Jurkat, Clone E6-1 (cell line): ENCODE measurements at regions not wholly inside any gene's neighbourhood (a gene's known extent, or its start where the extent isn't known, plus 50 kb on each side); places are given as distances from the start of the nearest gene placed in this dataset.
"Not testable (repeated sequence)": the region's sequence is repeated elsewhere in the genome, so short reads cannot be mapped to it uniquely, and the experiment has no call there.

ENCODE experiments used
- DNase-seq: peaks from one replicate; pipeline ENCODE4 v3.0.0-alpha.2; 2011; ENCODE audit warnings: low read depth, low spot score
- H3K4me3 ChIP-seq: 2 replicates; pipeline ENCODE4 v1.5.1; 2011; ENCODE audit warnings: mild to moderate bottlenecking, low read length, control low read depth, moderate library complexity

DNA sequence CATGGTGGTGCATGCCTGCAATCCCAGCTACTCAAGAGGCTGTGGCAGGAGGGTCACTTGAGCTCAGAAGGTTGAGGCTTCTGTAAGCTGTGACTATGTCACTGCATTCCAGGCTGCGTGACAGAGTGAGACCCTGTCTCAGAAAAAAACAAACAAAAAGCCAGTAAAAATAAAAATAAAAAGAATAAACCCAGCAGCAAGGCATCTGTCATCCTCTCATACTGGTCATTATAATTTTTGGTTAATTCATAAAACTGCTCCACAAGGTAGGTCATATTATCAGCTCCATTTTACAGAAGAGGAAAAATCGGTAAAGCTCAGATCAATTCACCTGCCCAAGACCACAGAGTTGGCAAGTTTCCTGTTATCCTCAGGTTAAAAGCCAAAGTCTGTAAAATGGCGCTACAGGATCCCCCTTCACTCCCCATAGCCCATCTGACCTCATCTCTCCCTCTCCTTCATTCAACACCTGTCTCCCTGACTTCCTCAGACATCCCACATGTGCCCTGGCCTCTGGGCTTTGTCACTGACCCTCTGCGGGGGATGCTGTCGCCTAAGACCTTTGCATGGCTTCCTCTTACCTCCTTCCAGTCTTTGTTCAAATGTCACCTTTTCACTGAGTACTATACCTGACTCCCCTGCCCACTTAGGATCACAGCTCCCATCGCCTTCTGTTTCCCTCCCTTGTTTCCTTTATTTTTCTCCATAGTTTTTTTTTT, 213.2 kb upstream of the ZNF217 start:
- DNase-seq: no peak
- H3K4me3 ChIP-seq: no peak overlapping the region

DNA sequence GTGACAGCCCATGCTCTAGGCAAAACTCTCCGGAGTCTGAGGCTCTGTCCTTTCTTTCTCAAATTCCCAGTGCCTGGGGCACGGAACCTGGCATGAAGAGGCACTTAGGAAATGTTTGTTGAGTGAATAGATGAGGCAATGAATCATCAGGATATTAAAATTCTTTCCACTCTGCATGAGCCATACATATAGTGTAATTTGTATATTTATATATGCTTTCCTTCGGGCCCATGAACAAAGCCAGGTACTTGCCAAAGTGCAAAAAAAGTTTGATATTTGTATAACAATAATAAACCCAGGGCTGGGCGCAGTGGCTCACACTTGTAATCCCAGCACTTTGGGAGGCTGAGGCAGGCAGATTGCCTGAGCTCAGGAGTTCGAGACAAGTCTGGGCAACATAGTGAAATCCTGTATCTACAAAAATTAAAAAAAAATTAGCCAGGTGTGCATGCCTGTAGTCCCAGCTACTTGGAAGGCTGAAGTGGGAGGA, 212.3 kb upstream of the ZNF217 start:
- no peak for DNase-seq
- no peak overlapping the region for H3K4me3 ChIP-seq

DNA sequence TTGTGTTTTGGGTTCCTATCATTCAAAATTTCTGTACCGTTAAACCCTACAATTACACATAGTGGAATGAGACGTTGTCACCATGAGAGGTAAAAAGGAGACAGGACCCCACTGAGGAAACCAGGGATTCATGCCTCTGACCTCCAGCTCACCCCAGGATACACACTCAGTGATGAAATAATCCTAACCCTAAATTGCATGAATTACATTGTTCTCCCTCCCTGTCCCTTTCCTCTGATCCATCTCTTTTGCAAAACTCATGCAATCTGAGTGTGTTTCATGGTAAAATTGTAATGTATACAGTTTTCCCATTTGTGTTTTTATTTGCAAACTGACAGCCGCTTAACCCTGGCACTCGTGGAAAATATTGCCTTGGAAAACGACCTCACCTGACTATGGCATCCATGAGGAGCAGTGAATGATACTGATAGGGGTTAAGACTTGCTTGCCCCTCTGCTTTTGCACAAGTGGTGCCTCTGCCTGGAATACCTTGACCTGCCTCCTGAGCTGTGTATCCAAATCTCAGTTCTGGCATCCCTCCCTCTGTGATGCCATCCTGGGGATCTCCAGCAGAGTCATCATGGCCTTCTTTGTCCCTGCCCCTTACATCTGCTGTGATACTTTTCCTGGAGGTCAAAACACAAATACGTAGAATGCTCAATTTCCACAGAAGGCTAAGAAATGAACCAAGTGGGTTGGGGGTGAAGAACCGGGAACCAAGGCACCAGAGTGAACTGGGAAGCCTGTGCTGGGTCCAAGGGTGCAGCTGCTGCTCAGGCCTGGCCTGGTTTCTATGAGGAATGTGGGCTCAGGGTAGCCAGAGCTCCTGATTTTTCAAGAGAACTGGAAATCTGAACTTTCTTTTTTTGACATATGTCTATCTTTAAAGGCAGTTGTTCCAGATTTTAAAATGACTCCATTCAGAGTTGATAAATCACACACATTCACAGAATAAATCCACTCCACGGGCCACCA, 211.6 kb upstream of the ZNF217 start:
- no peak overlapping the region for H3K4me3 ChIP-seq
- no peak for DNase-seq

DNA sequence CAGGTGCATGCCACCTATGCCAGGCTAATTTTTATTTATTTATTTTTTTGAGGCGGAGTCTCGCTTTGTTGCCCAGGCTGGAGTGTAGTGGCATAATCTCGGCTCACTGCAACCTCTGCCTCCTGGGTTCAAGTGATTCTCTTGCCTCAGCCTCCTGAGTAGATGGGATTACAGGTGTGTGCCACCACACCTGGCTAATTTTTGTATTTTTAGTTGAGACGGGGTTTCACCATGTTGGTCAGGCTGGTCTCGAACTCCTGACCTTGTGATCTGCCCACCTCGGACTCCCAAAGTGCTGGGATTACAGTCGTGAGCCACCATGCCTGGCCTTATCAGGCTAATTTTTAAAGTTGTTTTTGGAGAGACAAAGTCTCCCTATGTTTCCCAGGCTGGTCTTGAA, 210.7 kb upstream of the ZNF217 start:
- not testable (repeated sequence) for H3K4me3 ChIP-seq, DNase-seq

DNA sequence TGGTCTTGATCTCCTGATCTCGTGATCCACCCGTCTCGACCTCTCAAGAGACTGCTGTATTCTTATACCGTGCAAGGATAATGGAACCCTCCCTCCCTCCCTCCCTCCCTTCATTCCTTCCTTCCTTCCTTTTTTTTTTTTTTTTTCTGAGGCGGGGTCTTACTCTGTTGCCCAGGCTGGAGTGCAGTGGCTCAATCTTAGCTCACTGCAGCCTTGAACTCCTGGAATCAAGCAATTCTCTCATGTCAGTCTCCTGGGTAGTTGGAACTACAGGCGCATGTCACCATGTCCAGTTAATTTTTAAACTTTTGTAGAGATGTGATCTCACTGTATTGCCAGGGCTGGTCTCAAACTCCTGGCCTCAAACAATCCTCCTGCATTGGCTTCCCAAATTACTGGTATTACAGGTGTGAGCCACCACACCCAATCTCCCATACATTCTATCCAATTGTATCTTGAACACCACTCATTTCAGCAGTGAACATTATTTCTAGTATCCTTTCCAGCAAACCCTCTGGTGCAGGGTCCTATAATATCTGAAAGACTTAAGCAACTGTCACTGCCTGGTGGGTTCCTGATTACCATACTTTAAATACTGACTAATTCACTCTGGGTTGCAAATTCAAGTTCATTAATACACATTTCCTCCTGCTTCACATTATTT, 210.0 kb upstream of the ZNF217 start:
- H3K4me3 ChIP-seq: no peak overlapping the region
- no peak for DNase-seq

DNA sequence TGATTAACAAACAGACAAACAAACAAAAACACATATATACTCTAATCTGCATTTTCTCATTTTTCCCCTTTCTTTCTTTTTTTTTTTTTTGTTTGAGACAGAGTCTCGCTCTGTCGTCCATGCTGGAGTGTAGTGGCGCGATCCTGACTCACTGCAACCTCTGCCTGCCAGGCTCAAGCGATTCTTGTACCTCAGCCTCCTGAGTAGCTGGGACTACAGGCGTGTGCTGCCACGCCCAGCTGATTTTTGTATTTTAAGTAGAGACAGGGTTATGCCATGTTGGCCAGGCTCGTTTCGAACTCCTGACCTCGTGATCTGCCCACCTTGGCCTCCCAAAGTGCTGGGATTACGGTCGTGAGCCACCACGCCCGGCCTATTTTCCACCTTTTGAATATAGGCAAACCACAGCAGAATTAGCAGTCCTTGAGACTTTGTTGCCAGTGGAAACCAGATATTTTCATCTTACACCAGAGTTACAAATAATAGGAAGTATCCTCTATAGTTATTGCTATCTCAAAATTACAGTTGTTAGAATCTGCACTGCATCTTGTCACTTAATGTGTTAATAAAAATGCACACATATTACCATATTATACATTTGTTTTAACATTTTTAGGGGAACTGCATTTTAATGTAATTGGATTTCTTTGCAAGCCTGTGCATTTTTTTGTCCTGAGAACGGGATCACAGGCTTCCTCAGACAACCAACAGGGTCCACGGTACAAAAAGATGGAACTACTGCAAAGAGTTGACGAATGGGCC, 208.2 kb upstream of the ZNF217 start:
- no peak for DNase-seq
- H3K4me3 ChIP-seq: no peak overlapping the region

DNA sequence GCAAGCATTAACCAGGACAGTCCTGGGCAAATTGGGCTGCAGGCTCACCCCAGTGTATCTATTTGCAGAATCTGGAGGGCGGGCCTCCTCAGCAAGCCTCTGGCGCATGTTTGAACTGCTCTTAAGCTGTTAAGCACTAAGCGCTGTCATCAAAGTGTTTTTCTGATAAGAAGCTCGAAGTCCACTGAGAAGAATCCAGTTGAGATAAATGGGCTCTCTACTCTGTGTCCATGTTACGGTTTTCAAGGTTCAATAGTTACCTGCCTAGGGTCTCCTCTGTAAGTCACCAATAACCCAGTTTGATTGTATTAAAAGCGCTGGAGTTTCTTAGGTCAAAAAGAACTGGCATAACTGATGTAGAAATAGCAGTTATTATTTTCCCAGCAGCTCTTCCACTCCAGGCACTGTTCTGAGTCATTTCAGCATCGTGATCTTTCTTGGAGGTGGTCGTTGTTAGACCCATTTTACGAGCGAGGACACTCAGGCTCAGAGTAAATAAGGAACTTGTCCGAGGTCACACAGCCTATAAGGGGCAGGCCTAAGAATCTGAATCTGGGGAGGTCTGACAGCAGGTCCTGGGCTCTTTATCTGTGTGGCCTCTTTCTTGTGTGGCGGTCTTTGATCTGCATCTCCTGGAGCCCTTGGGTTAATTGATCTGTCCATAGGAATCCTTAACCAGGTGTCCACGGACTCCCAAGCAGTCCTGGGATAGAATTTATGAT, 207.4 kb upstream of the ZNF217 start:
- DNase-seq: no peak

DNA sequence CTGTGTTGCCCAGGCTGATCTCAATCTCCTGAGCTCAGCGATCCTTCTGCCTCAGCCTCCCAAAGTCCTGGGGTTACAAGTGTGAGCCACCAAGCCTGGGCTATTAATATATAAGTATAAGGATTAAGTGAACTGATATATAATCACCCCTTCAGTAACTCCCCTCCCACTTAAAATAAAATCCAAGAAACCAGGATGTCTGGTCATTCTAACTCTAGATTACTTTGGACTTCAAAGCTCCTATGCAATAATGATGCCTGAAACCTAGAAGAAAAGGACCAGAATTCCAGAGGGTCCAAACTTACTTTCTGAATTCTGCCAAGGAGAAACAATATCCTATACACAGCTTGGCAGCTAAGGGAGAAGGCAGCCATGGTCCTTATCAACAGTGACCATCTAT, 206.8 kb upstream of the ZNF217 start:
- no peak for DNase-seq
- H3K4me3 ChIP-seq: no peak overlapping the region

More for the DNA sequence above, 207.4 kb upstream of the ZNF217 start:
- H3K4me3 ChIP-seq: no peak overlapping the region

DNA sequence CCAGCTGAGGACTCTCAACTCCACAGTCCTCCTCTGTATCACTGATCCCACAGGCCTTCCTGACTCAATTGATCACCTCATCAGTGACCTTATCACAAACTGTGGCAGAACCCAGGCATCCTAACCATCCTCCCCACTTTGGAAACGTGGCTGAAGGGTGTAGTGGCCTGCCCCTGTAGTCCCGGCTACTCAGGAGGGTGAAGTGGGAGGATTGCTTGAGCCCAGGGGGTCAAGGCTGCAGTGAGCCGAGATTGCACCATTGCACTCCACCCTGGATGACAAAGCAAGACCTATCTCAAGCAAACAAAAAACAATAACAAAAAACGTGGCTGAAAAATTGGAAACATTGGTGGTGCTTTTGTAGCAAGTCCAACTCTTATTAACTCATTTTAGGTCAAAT, 203.4 kb upstream of the ZNF217 start:
- DNase-seq: no peak
- no peak overlapping the region for H3K4me3 ChIP-seq

DNA sequence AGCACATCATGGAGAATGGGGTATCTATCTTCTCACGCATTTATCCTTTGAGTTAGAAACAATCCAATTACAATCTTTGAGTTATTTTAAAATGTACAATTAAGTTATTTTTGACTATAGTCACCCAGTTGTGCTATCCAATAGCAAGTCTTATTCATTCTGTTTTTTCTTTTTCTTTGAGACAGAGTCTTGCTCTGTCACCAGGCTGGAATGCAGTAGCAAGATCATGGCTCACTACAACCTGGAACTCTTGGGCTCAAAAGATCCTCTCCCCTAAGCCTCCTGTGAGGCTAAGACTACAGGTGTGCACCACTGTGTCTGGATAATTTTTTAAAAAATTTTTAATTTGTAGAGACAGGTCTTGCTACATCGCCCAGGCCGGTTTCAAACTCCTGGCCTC, 201.5 kb upstream of the ZNF217 start:
- no peak for DNase-seq
- H3K4me3 ChIP-seq: no peak overlapping the region

DNA sequence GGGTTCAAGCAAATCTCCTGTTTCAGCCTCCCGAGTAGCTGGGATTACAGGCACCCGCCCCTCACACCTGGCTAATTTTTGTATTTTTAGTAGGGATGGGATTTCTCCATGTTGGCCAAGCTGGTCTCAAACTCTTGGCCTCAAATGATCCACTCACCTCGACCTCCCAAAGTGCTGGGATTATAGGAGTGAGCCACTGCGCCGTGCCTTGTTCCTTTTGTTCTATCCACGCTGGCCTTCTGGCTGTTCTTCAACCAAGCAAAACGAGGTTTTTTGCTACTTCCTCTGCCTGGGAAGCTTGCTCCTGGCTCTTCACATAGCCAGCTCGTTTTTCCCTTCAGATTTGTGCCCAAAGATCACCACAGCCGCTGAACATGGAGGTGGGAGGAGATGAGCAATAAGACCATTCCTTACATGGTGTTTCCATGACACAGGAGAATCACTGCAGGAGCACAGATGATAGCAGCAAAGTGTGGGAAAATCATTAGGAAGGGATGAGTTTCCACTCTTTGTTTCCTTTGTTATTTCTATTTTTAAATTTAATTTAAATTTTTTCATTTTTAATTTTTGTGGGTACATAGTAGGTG, 201.0 kb upstream of the ZNF217 start:
- DNase-seq: no peak
- no peak overlapping the region for H3K4me3 ChIP-seq

DNA sequence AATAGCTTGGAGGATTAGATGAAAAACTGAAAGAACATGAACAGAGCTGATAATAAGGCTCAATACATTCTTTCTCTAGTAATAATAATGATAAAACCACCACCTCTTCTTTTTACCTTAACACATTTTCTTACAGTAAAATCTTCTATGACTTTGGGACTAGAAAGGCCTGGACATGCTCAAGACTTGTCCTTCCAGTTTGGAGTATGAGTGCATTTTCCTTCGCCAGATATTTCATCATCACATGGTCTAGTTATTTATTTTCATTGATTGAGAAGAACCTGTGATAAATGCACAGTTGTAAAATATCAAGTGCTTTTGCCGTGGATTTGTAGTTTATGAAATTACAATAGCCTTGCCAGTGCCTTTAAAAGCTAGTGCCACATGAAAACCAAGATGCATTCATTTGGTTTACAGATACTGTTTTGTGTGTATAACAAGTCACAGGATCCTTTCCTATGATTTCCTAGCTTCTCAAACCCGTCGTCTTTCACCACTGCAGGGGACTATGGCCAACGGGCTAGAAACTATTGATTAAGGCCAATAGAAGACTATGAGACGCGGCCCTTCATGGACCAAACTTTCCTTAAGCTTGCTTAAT, 200.2 kb upstream of the ZNF217 start:
- DNase-seq: no peak

DNA sequence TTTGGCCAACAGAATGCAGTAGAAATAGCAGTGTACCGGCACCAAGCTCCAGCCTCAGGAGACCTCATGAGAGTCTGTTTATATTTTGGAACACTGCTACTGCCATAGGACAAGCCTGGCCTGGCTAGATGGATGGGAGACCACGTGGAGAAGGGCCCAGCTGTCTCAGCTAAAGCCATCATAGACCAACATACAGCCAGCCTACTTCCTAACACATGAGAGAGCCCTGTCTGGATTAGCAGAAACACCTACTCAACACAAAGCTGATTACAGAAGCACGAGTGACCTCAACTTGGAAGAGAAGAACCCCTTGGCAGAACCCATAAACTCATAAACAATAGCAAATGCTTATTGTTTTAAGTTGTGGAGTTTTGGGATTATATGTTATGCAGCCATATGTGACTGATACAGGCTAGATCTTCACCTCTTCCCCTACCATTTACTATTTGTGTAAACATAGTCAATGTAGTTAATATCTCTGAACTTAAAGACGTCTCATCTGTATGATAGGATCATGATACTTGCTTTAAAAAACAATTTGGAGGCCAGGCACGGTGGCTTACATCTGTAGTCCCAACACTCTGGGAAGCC, 199.4 kb upstream of the ZNF217 start:
- DNase-seq: no peak
- no peak overlapping the region for H3K4me3 ChIP-seq

More for the DNA sequence above, 200.2 kb upstream of the ZNF217 start:
- H3K4me3 ChIP-seq: no peak overlapping the region

DNA sequence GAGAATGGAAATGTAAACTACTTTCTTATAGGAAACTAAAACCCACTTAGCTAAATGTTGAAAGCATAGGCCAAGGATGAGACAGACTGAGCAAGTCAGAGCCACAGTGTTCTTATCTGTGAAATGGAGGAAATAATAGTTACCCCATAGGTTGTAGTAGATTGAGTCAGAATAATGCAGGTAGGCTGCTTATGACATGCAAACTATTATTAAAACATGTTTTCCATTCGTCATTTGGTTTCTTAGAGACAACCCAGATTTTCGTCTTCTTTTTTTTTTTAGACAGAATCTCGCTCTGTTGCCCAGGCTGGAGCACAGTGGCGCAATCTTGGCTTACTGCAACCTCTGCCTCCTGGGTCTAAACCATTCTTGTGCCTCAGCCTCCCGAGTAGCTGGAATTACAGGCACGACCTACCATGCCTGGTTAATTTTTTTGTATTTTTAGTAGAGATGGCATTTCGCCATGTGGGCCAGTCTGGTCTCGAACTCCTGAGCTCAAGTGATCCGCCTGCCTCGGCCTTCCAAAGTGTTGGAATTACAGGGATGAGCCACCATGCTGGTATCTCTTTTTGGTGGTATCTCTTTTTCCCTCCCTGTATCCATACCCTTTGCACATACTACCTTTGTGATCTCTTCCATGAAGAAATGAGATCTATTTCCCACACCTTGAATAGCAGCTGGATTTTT, 196.5 kb upstream of the ZNF217 start:
- DNase-seq: no peak
- no peak overlapping the region for H3K4me3 ChIP-seq

DNA sequence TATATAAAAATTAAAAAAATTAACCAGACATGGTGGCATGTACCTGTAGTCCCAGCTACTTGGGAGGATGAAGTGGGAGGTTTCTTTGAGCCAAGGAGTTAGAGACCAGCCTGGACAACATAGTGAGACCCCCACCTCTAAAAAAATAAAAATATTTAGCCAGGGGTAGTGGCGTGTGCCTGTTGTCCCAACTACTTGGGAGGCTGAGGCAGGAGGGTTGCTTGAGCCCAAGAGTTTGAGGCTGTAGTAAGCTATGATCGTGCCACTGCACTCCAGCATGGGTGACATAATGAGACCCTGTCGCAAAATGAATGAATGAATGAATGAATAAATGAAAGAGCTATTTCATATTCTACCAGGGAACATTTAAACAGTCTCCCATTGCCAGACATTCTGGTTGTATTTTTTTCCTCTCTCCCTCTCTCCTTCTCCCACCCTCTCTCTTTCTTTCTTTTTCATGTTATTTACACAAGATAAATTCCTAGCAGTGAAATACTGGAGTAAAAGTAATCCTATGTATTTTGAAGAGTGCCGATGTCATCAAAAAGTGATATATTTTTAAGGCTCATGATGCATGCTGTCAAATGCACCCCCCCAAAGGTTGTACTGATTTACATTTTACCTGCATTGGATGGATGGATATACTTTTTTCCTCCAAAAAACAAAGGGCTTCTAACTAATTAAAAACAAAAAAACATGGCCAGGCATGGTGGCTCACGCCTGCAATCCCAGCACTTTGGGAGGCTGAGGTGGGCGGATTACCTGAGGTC, 194.8 kb upstream of the ZNF217 start:
- no peak overlapping the region for H3K4me3 ChIP-seq
- no peak for DNase-seq

DNA sequence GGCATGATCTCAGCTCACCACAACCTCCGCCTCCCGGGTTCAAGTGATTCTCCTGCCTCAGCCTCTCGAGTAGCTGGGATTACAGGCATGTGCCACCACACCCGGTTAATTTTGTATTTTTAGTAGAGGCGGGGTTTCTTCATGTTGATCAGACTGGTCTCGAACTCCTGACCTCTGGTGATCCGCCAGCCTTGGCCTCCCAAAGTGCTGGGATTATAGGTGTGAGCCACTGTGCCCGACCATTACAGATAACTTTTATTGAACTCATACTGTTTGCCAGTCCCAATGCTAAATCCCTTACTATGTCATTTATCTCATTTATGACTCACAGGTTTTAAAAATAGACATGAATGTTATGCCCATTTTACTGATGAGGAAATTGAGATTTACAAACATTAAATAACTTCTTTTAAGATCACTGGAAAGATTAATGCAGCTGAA, 193.9 kb upstream of the ZNF217 start:
- H3K4me3 ChIP-seq, DNase-seq: not testable (repeated sequence)
